Smooth muscle cell (in vitro differentiated cells): ENCODE measurements at regions not wholly inside any gene's neighbourhood (a gene's known extent, or its start where the extent isn't known, plus 50 kb on each side); places are given as distances from the start of the nearest gene placed in this dataset.

Experiments
- DNase-seq: peaks from one replicate; lab custom pipeline; 2025; ENCODE audit not compliant: unreplicated experiment; lab: John Stamatoyannopoulos, UW
- H2AFZ ChIP-seq: fragments of 200-600 bp; sonication (generic); 2 replicates; pipeline ENCODE4 v1.6.0; 2016; ENCODE audit warnings: antibody characterized with exemption, low read depth, mild to moderate bottlenecking
- H3F3A ChIP-seq: fragments of 200-600 bp; sonication (generic); 2 replicates; pipeline ENCODE4 v1.6.0; 2017; ENCODE audit warnings: antibody characterized with exemption, low read depth
- H3K27ac ChIP-seq: fragments of 200-600 bp; sonication (generic); 2 replicates; pipeline ENCODE4 v1.5.1; 2016; ENCODE audit warnings: low read depth, mild to moderate bottlenecking
- H3K27me3 ChIP-seq: fragments of 200-600 bp; sonication (generic); 2 replicates; pipeline ENCODE4 v1.6.1; 2016; ENCODE audit warnings: low read depth, mild to moderate bottlenecking
- H3K36me3 ChIP-seq: fragments of 200-600 bp; sonication (generic); 2 replicates; pipeline ENCODE4 v1.5.1; 2016; ENCODE audit warnings: low read depth
- H3K4me1 ChIP-seq: fragments of 200-600 bp; sonication (generic); 2 replicates; pipeline ENCODE4 v1.5.1; 2016; ENCODE audit warnings: low read depth
- H3K4me2 ChIP-seq: fragments of 200-600 bp; sonication (generic); 2 replicates; pipeline ENCODE4 v1.6.0; 2016; ENCODE audit warnings: mild to moderate bottlenecking
- H3K4me3 ChIP-seq: fragments of 200-600 bp; sonication (generic); 2 replicates; pipeline ENCODE4 v1.5.1; 2016; ENCODE audit warnings: mild to moderate bottlenecking
- H3K79me2 ChIP-seq: fragments of 200-600 bp; sonication (generic); 2 replicates; pipeline ENCODE4 v1.6.0; 2016; ENCODE audit warnings: low read depth, mild to moderate bottlenecking
- H3K9ac ChIP-seq: fragments of 200-600 bp; sonication (generic); 2 replicates; pipeline ENCODE4 v1.6.0; 2016; ENCODE audit warnings: low read depth
- H3K9me3 ChIP-seq: fragments of 200-600 bp; sonication (generic); replicated peaks from 2 replicates; pipeline ENCODE4 v1.5.1; 2016; ENCODE audit warnings: low read depth
- H4K20me1 ChIP-seq: fragments of 200-600 bp; sonication (generic); 2 replicates; pipeline ENCODE4 v1.6.0; 2016; ENCODE audit warnings: low read depth
- WGBS: methylation state at CpG from one replicate; pipeline ENCODE4 v1.1.7; 2016; ENCODE audit warnings: low lambda C conversion rate; 5-methylcytosine and 5-hydroxymethylcytosine counted together
- TF ChIP-seq, protein P1 (sequence below): fragments of 200-600 bp; sonication (generic); IDR thresholded peaks from 2 replicates; pipeline ENCODE4 v1.5.1; 2017; ENCODE audit warnings: borderline replicate concordance, mild to moderate bottlenecking, antibody characterized with exemption; ENCODE audit not compliant: insufficient read depth, poor library complexity, severe bottlenecking

DNA sequence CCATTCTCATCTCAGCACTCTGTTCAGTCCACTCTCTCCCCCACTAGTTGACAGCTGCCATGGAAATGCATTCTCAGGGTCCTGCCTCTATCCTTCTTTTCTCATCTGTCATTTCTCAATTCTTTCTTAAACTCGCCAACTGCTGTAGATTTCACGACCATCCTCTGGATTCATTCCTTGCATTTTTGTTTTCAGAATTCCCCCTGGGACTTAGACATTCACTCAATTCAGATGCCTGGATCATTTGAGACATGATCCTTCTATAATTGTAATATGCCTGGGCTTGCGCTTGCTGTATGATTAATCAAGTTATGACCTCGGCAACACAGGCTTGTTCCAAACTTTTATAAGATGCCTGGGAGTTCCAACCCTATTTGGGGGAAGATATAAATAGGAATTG lies 104.5 kb downstream of the RAB11FIP2 start:
- TF ChIP-seq, protein P1, sequence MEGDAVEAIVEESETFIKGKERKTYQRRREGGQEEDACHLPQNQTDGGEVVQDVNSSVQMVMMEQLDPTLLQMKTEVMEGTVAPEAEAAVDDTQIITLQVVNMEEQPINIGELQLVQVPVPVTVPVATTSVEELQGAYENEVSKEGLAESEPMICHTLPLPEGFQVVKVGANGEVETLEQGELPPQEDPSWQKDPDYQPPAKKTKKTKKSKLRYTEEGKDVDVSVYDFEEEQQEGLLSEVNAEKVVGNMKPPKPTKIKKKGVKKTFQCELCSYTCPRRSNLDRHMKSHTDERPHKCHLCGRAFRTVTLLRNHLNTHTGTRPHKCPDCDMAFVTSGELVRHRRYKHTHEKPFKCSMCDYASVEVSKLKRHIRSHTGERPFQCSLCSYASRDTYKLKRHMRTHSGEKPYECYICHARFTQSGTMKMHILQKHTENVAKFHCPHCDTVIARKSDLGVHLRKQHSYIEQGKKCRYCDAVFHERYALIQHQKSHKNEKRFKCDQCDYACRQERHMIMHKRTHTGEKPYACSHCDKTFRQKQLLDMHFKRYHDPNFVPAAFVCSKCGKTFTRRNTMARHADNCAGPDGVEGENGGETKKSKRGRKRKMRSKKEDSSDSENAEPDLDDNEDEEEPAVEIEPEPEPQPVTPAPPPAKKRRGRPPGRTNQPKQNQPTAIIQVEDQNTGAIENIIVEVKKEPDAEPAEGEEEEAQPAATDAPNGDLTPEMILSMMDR, result no peak
- no peak overlapping the region for H3K4me3 ChIP-seq
- no peak overlapping the region for H3K4me2 ChIP-seq

DNA sequence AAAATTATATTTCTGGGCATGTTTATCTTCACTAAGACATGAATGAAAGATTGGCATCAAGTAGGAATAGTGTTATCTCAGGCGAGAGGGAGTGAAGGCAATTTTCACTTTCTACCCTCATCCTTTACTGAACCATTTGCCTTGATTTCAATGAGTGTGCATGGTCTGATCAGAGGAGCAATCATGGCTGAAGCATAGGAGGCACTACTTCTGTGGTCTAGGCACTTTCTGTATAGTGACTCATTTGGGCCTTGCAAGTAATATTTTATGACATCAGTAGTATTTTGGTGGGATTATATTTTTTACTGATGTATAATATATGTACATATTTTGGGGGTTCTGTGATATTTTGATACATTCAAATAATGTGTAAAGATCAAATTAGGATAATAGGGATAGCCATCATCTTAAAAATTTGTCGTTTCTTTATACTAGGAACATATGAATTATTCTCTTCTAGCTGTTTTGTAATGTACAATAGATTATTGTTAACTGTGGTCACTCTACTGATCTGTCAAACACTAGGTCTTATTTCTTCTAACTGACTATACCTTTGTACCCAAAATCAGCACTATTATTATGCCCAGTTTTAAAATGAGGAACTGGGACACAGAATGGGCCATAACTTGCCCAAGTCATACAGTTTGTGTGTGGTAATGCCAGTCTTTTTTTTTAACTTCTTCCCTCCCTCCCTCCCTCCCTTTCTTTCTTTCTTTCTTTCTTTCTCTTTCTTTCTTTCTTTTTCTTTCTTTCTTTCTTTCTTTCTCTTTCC lies 101.9 kb downstream of the RAB11FIP2 start:
- no peak overlapping the region for H2AFZ ChIP-seq
- H3K27me3 ChIP-seq, result peaks cover 13% of the 10 kb centered on the region
- no peaks in the 10 kb centered on the region for H3K36me3 ChIP-seq
- no peak overlapping the region for H3K4me2 ChIP-seq
- H3K27ac ChIP-seq, result no peak overlapping the region
- H4K20me1 ChIP-seq, result no peaks in the 10 kb centered on the region
- 75% methylated on average over 2 of the region's 2 CpGs for WGBS
- H3K9ac ChIP-seq, result no peak overlapping the region
- TF ChIP-seq, protein P1, result no peak
- no peaks in the 10 kb centered on the region for H3K9me3 ChIP-seq
- DNase-seq, result no peak
- no peak overlapping the region for H3K4me3 ChIP-seq
- no peaks in the 10 kb centered on the region for H3K79me2 ChIP-seq
- H3F3A ChIP-seq, result no peaks in the 10 kb centered on the region
- H3K4me1 ChIP-seq, result no peaks in the 10 kb centered on the region

More for the DNA sequence above, 104.5 kb downstream of the RAB11FIP2 start:
- no peak for DNase-seq
- no peak overlapping the region for H3K9ac ChIP-seq
- H3K79me2 ChIP-seq, result no peaks in the 10 kb centered on the region
- H3K4me1 ChIP-seq, result no peaks in the 10 kb centered on the region
- H3K9me3 ChIP-seq, result no peaks in the 10 kb centered on the region
- no peaks in the 10 kb centered on the region for H4K20me1 ChIP-seq
- peaks cover 9% of the 10 kb centered on the region for H3K27me3 ChIP-seq
- H3K36me3 ChIP-seq, result no peaks in the 10 kb centered on the region
- H3K27ac ChIP-seq, result no peak overlapping the region
- H3F3A ChIP-seq, result no peaks in the 10 kb centered on the region
- 72% methylated on average over 4 of the region's 4 CpGs for whole genome bisulfite sequencing
- H2AFZ ChIP-seq, result no peak overlapping the region

DNA sequence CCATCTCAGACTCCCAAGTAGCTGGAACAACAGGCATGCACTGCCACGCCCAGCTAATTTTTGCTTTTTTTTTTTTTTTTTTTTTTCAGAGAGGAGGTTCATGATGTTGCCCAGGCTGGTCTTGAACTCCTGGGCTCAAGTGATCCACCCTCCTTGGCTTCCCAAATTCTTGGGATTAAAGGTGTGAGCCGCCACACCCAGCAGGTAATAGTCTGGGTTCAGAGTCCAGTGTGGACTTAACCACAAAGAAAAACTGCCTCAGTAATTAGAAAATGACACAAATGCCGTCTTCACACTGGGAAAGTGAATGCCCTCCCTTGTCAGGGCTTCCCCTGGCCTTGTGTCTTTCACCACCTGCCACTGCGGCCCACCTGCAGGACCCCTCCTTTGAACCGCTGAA lies 101.1 kb downstream of the RAB11FIP2 start:
- Histone ChIP-seq H3K27ac (no peak overlapping the region), H3K4me2 (no peak overlapping the region), H3K27me3 (peaks cover 9% of the 10 kb centered on the region), H3K4me1 (no peaks in the 10 kb centered on the region), H3F3A (no peaks in the 10 kb centered on the region), H3K9ac (no peak overlapping the region), H3K9me3 (no peaks in the 10 kb centered on the region), H3K36me3 (no peaks in the 10 kb centered on the region), H3K79me2 (no peaks in the 10 kb centered on the region), H2AFZ (no peak overlapping the region), H3K4me3 (no peak overlapping the region), H4K20me1 (no peaks in the 10 kb centered on the region)
- DNase-seq, result no peak
- TF ChIP-seq, protein P1, result no peak
- WGBS, result 92% methylated on average over 5 of the region's 5 CpGs

DNA sequence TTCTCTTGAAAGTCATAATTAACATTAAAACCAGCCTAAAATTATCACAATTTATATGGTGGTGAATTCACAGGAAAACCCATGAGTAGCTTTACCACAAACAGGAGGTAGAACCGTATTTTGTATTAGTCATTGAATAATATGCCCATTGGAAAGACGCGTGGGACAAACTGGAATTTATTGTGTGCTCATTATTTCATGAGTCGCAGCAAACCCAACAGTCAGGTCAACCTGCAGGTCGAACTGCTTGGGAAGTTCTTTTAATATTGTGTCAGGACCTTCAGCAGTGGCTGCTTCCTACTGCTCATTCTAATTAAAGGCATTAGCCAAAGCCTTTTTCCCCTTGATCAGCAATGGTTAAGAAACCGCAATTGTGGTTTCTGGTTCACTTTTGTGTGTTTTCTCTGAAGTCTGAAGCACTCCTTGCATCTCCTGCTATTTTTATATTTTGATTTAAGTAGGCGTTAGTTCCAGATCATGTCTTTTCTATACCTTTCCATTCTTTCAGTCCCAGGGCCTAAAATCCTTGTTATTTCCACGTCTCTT lies 100.1 kb downstream of the RAB11FIP2 start:
- TF ChIP-seq, protein P1, result no peak
- Histone ChIP-seq H3K4me3 (no peak overlapping the region), H3K27me3 (peaks cover 11% of the 10 kb centered on the region), H3K9me3 (no peaks in the 10 kb centered on the region), H3K36me3 (no peaks in the 10 kb centered on the region), H3K4me2 (no peak overlapping the region), H3K9ac (no peak overlapping the region), H2AFZ (no peak overlapping the region), H3K79me2 (no peaks in the 10 kb centered on the region), H3F3A (no peaks in the 10 kb centered on the region), H4K20me1 (no peaks in the 10 kb centered on the region), H3K27ac (no peak overlapping the region), H3K4me1 (no peaks in the 10 kb centered on the region)
- DNase-seq, result no peak
- 78% methylated on average over 8 of the region's 8 CpGs for WGBS
